Stomach (tissue), 8 donors: ENCODE measurements at regions not wholly inside any gene's neighbourhood (a gene's known extent, or its start where the extent isn't known, plus 50 kb on each side); places are given as distances from the start of the nearest gene placed in this dataset.
A peak's percentile ranks its signal among the peaks of the same experiment; 100 is the strongest.

ENCODE experiments used
- DNase-seq, 2 donors: peaks; one replicate each; pipeline versions ENCODE4 v3.0.0 to v3.0.0-alpha.2; 2013 to 2019
- H3K27ac ChIP-seq, 5 donors: fragments of 200-600 bp in 4 of 5; sonication (generic) in 4 of 5; one replicate each; pipeline ENCODE4 v1.5.1; 2013 to 2019; ENCODE audit warnings: mild to moderate bottlenecking in 1 of 5, moderate library complexity in 1 of 5
- H3K27me3 ChIP-seq, 3 donors: fragments of 200-600 bp; sonication (generic); one replicate each; pipeline ENCODE4 v1.5.1; 2017 to 2019; ENCODE audit warnings: mixed run types in 1 of 3
- H3K36me3 ChIP-seq, 4 donors: fragments of 200-600 bp; sonication (generic); 1 replicate in 3 of 4; 2 replicates in 1 of 4; pipeline ENCODE4 v1.5.1; 2016 to 2019
- H3K4me1 ChIP-seq, 4 donors: fragments of 200-600 bp; sonication (generic); one replicate each; pipeline ENCODE4 v1.5.1; 2016 to 2019
- H3K4me3 ChIP-seq, 4 donors: fragments of 200-600 bp; sonication (generic) in 3 of 4; one replicate each; pipeline ENCODE4 v1.5.1; 2016 to 2019; ENCODE audit warnings: mild to moderate bottlenecking in 1 of 4
- H3K9me3 ChIP-seq, 4 donors: fragments of 200-600 bp; sonication (generic); one replicate each; pipeline ENCODE4 v1.5.1; 2016 to 2019
- EP300 ChIP-seq: sonication (generic); formaldehyde crosslinking; IDR thresholded peaks from one replicate; pipeline ENCODE4 v1.6.1; 2017; ENCODE audit warnings: antibody characterized with exemption
- POLR2A ChIP-seq, 4 donors: fragments of 450-650 bp; IDR thresholded peaks; one replicate each; pipeline ENCODE4 v1.6.1; 2016; ENCODE audit warnings: antibody characterized with exemption in 4 of 4, control low read depth in 2 of 4, mild to moderate bottlenecking in 1 of 4, moderate library complexity in 1 of 4
- POLR2AphosphoS5 ChIP-seq, 3 donors: sonication (generic); formaldehyde crosslinking; IDR thresholded peaks; one replicate each; pipeline ENCODE4 v1.6.1; 2016; ENCODE audit warnings: antibody characterized with exemption in 3 of 3
- WGBS, 5 donors: extraction: QIAGEN DNeasy Blood & Tissue Kit in 3 of 5; methylation state at CpG; one replicate each; pipeline versions ENCODE4 v1.1.5 to v1.1.7; 2013 to 2018; 5-methylcytosine and 5-hydroxymethylcytosine counted together
- intact Hi-C: fragments of 100-400 bp; cut with DNase I; formaldehyde crosslinking; loops from one replicate; pipeline ENCODE4 v1.15.1; 2023; ENCODE audit warnings: low total_unique reads
- TF ChIP-seq, protein P1 (sequence below), 7 experiments: fragments of 450-650 bp in 4 of 7; fragments of 200-600 bp in 3 of 7; sonication (generic) in 3 of 7; IDR thresholded peaks; one replicate each; pipeline ENCODE4 v1.5.1; 2016 to 2019; ENCODE audit warnings: antibody characterized with exemption in 7 of 7, control low read depth in 2 of 7, mild to moderate bottlenecking in 1 of 7
- donor health status: healthy with polysubstance abuse.
- donor health status: Bipolar disorder and iron deficiency.
- donor health status: healthy.

DNA sequence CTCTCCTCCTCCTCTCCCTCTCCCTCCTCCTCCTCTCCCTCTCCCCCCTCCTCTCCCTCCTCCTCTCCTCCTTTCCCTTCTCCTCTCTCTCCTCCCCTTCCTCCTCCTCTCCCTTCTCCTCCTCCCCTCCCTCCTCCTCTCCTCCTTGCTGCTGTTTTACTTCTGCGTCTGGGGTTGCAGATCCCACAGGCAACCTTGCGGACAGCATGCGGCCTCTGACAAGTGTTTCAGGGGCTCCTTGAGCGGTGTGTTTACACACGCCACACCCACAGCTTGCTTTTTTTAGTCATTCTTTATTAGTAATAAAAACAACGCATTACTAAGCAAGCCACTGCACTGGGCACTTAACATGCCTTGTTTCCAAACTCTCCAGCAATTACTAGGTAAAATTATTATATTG lies 81.9 kb downstream of the TFAP2C start:
- H3K36me3 ChIP-seq = no peaks in the 10 kb centered on the region
- TF ChIP-seq POLR2A (IDR thresholded peaks at IDR 0.05) = no peak
- TF ChIP-seq EP300 = no peak
- no peak for TF ChIP-seq POLR2AphosphoS5 (IDR thresholded peaks at IDR 0.05)
- TF ChIP-seq, protein P1, sequence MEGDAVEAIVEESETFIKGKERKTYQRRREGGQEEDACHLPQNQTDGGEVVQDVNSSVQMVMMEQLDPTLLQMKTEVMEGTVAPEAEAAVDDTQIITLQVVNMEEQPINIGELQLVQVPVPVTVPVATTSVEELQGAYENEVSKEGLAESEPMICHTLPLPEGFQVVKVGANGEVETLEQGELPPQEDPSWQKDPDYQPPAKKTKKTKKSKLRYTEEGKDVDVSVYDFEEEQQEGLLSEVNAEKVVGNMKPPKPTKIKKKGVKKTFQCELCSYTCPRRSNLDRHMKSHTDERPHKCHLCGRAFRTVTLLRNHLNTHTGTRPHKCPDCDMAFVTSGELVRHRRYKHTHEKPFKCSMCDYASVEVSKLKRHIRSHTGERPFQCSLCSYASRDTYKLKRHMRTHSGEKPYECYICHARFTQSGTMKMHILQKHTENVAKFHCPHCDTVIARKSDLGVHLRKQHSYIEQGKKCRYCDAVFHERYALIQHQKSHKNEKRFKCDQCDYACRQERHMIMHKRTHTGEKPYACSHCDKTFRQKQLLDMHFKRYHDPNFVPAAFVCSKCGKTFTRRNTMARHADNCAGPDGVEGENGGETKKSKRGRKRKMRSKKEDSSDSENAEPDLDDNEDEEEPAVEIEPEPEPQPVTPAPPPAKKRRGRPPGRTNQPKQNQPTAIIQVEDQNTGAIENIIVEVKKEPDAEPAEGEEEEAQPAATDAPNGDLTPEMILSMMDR (IDR thresholded peaks at IDR 0.05) = no peak
- H3K27ac ChIP-seq = no peak overlapping the region
- no peaks in the 10 kb centered on the region for H3K4me1 ChIP-seq
- H3K4me3 ChIP-seq = no peak overlapping the region
- peak in 1 of 2 donors; percentile 21 for DNase-seq
- 19 to 43% (median 21%) methylated on average over 6 of the region's 6 CpGs for WGBS, 5 donors
- intact Hi-C loops = no loop called here
- H3K9me3 ChIP-seq = no peaks in the 10 kb centered on the region
- peaks cover 0 to 27% (median 0%) of the 10 kb centered on the region in 3 donors for H3K27me3 ChIP-seq

GRCh38 chr20:56715309-56715708 lies 86.2 kb downstream of the TFAP2C start:
- TF ChIP-seq EP300 = no peak
- TF ChIP-seq POLR2AphosphoS5 (IDR thresholded peaks at IDR 0.05) = no peak
- TF ChIP-seq POLR2A (IDR thresholded peaks at IDR 0.05) = no peak
- TF ChIP-seq, protein P1 (IDR thresholded peaks at IDR 0.05) = no peak
- Histone ChIP-seq H3K27ac (no peak overlapping the region), H3K9me3 (no peaks in the 10 kb centered on the region), H3K4me3 (no peak overlapping the region), H3K36me3 (no peaks in the 10 kb centered on the region), H3K27me3 (peaks cover 0 to 27% (median 0%) of the 10 kb centered on the region in 3 donors), H3K4me1 (no peaks in the 10 kb centered on the region)
- intact Hi-C loops = no loop called here
- 45 to 60% (median 55%) methylated on average over 10 of the region's 10 CpGs for WGBS, 5 donors
- no peak for DNase-seq

DNA sequence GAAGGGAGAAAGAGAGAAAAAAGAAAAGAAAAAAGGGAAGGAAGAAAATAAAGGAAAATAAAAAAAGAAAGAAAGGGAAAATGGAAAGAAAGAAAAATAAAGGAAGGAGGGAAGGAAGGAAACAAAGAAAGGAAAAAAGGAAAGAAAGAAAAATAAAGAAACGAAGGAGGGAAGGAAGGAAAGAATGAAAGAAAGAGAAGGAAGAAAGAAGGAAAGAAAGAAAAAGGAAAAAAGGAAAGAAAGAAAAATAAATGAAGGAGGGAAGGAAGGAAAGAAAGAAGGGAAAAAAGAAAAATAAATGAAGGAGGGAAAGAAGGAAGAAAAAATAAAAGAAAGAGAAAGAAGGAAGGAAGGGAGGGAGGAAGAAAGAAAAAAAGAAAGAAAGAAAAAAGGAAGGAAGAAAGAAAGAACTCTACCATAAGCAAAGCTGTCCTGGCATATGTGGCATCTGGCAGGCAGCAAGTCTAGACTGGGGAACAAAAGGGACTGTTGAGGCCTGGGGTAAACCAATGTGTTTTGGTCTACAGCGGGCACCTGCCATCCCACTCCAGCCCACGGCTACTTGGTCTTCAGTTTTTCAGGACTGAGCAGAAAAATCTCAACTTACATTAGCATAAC lies 86.9 kb downstream of the TFAP2C start:
- H3K4me1 ChIP-seq = no peaks in the 10 kb centered on the region
- no peak for TF ChIP-seq POLR2A (IDR thresholded peaks at IDR 0.05)
- TF ChIP-seq, protein P1 (IDR thresholded peaks at IDR 0.05) = no peak
- TF ChIP-seq POLR2AphosphoS5 (IDR thresholded peaks at IDR 0.05) = no peak
- no peak for TF ChIP-seq EP300
- intact Hi-C loops = no loop called here
- no peak overlapping the region for H3K4me3 ChIP-seq
- H3K9me3 ChIP-seq = no peaks in the 10 kb centered on the region
- peaks cover 0 to 26% (median 0%) of the 10 kb centered on the region in 3 donors for H3K27me3 ChIP-seq
- H3K27ac ChIP-seq = no peak overlapping the region
- 56 to 65% (median 58%) methylated on average over 3 of the region's 3 CpGs for WGBS, 5 donors
- no peaks in the 10 kb centered on the region for H3K36me3 ChIP-seq
- DNase-seq = no peak

DNA sequence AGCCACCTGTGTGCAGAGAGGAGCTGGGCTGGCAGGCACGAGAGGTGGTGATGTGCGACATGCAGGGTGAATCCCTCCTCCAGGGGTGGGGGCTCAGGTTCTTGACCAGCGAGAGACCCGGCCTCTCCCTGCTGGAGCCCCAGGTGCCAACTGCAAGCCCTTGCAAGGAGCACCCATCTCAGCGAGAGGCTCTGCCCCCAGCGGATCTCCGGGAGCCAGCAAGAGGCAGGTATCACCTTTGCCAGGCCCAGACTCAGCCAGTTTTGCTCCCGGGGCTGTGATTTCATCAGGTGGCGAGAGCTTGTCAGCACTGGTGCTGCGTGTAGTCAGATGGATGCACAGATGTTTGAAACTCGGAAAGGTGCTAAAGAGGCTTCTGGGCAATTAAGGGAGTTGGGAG lies 87.7 kb downstream of the TFAP2C start:
- no peak for DNase-seq
- 78 to 85% (median 82%) methylated on average over 9 to 11 of the region's 11 CpGs for WGBS, 5 donors
- TF ChIP-seq, protein P1 (IDR thresholded peaks at IDR 0.05) = no peak
- TF ChIP-seq POLR2AphosphoS5 (IDR thresholded peaks at IDR 0.05) (no peak), EP300 (no peak), POLR2A (IDR thresholded peaks at IDR 0.05) (no peak)

More for the DNA sequence above, 87.7 kb downstream of the TFAP2C start:
- Histone ChIP-seq H3K4me3 (no peak overlapping the region), H3K27me3 (peaks cover 0 to 18% (median 0%) of the 10 kb centered on the region in 3 donors), H3K27ac (no peak overlapping the region), H3K9me3 (no peaks in the 10 kb centered on the region), H3K4me1 (no peaks in the 10 kb centered on the region), H3K36me3 (no peaks in the 10 kb centered on the region)
- intact Hi-C loops = no loop called here
